AG09309 (cell line): ENCODE measurements at regions not wholly inside any gene's neighbourhood (a gene's known extent, or its start where the extent isn't known, plus 50 kb on each side); places are given as distances from the start of the nearest gene placed in this dataset.
"Not testable (repeated sequence)": the region's sequence is repeated elsewhere in the genome, so short reads cannot be mapped to it uniquely, and the experiment has no call there.

ENCODE experiments used
- DNase-seq: peaks from one replicate; pipeline ENCODE4 v3.0.0-alpha.2; 2010; ENCODE audit warnings: low read depth
- H3K4me3 ChIP-seq: 2 replicates; pipeline ENCODE4 v1.5.1; 2011; ENCODE audit warnings: mild to moderate bottlenecking, low read depth, low read length, moderate library complexity; ENCODE audit not compliant: control insufficient read depth
- TF ChIP-seq, protein P1 (sequence below): IDR thresholded peaks from 2 replicates; pipeline ENCODE4 v1.5.1; 2011; ENCODE audit warnings: mild to moderate bottlenecking, low read depth, low read length, inconsistent platforms; ENCODE audit not compliant: insufficient read depth, control insufficient read depth; ENCODE audit errors: missing control alignments

DNA sequence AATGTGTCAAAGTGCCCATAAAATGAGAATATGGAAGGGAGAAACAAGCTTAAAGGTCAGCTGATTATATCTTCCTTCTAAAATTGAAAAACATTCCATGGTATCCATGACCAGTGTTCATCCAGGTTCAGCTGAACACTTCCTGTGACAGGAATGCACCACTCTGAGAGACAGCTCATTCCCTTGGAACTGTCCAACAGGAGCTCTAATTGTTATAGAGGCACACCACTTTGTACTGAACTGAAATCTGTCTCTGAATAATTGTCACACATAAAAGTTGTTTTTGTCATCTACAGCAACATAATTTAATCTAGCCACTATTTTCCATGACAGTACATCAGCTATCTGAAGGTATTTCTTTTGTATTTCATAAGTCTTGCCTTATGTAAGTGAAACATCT lies 195.9 kb upstream of the ZNF804A start:
- TF ChIP-seq, protein P1, sequence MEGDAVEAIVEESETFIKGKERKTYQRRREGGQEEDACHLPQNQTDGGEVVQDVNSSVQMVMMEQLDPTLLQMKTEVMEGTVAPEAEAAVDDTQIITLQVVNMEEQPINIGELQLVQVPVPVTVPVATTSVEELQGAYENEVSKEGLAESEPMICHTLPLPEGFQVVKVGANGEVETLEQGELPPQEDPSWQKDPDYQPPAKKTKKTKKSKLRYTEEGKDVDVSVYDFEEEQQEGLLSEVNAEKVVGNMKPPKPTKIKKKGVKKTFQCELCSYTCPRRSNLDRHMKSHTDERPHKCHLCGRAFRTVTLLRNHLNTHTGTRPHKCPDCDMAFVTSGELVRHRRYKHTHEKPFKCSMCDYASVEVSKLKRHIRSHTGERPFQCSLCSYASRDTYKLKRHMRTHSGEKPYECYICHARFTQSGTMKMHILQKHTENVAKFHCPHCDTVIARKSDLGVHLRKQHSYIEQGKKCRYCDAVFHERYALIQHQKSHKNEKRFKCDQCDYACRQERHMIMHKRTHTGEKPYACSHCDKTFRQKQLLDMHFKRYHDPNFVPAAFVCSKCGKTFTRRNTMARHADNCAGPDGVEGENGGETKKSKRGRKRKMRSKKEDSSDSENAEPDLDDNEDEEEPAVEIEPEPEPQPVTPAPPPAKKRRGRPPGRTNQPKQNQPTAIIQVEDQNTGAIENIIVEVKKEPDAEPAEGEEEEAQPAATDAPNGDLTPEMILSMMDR, result no peak
- DNase-seq, result no peak
- no peak overlapping the region for H3K4me3 ChIP-seq

- DNase-seq, H3K4me3 ChIP-seq: not testable (repeated sequence)
These were observed 191.2 kb upstream of the ZNF804A start for GRCh38 chr2:184407041-184407630.

DNA sequence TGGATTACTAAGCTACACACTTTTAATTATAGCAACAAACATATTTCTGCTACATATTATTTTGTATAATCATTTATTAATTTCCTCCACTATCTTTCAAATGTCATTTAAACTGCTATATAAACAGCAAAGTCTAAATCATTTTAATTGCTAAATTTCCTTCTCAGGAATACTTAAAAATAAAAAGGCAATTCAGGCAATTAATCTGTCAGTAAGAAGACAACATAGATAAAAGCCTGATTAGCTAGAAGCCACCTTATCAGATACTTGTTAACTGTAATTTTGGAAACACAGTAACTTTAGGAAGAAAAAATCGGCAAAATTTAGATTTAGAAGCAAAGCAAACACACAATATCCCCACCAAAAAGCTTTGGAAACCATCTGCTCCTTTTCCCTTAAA lies 188.2 kb upstream of the ZNF804A start:
- no peak for DNase-seq
- TF ChIP-seq, protein P1, result no peak
- H3K4me3 ChIP-seq, result no peak overlapping the region

- H3K4me3 ChIP-seq, result no peak overlapping the region
- no peak for DNase-seq
- TF ChIP-seq, protein P1, result no peak
These were observed 185.1 kb upstream of the ZNF804A start for GRCh38 chr2:184413221-184413620.

GRCh38 chr2:184413671-184414229 lies 184.6 kb upstream of the ZNF804A start:
- no peak for DNase-seq
- no peak overlapping the region for H3K4me3 ChIP-seq
- TF ChIP-seq, protein P1, result no peak

- H3K4me3 ChIP-seq, result no peak overlapping the region
- TF ChIP-seq, protein P1, result no peak
- DNase-seq, result no peak
These were observed 182.0 kb upstream of the ZNF804A start for GRCh38 chr2:184416146-184416913.

GRCh38 chr2:184419744-184420143 lies 178.6 kb upstream of the ZNF804A start:
- TF ChIP-seq, protein P1, result no peak
- H3K4me3 ChIP-seq, result no peak overlapping the region
- no peak for DNase-seq

GRCh38 chr2:184421456-184421855 lies 176.9 kb upstream of the ZNF804A start:
- not testable (repeated sequence) for H3K4me3 ChIP-seq, DNase-seq
